ENCODE measurements at regions not wholly inside any gene's neighbourhood (a gene's known extent, or its start where the extent isn't known, plus 50 kb on each side); places are given as distances from the start of the nearest gene placed in this dataset.

- no peak for TF ChIP-seq POLR2A (IDR thresholded peaks at IDR 0.05)
- TF ChIP-seq CTCF (IDR thresholded peaks at IDR 0.05): no peak
- no peak for TF ChIP-seq EP300 (IDR thresholded peaks at IDR 0.05)
- TF ChIP-seq POLR2AphosphoS5 (IDR thresholded peaks at IDR 0.05): no peak
These were observed 166.1 kb upstream of the ZC3H12A start for GRCh38 chr1:37308031-37308960.
